NCI-H510A treated with DMSO at 0.1 percent for 48 hours (cell line): ENCODE measurements at regions not wholly inside any gene's neighbourhood (a gene's known extent, or its start where the extent isn't known, plus 50 kb on each side); places are given as distances from the start of the nearest gene placed in this dataset.
A peak's percentile ranks its signal among the peaks of the same experiment; 100 is the strongest.

Source experiments
- DNase-seq: peaks from one replicate; lab custom pipeline; 2025; lab: John Stamatoyannopoulos, UW

DNA sequence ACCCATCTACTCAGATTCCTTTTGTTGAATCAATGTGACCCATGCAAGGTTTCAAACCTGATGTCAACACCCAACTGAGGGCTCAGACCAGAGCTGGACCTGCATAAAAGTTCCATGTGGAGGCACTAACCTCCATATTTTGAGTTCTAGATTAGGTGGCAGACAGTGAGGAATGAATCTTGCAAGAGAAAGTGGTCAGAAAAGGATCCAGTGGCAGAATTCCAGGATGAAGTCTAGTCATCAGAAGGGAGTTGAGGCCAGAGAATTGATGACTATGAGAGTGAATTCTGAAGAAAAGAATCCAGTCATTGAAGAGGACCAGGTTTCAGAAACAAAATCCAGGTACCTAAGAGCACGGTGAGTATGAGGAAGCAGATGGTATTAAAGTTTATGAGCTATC is 205.1 kb upstream of the RGMB start:
- no peak for DNase-seq

DNA sequence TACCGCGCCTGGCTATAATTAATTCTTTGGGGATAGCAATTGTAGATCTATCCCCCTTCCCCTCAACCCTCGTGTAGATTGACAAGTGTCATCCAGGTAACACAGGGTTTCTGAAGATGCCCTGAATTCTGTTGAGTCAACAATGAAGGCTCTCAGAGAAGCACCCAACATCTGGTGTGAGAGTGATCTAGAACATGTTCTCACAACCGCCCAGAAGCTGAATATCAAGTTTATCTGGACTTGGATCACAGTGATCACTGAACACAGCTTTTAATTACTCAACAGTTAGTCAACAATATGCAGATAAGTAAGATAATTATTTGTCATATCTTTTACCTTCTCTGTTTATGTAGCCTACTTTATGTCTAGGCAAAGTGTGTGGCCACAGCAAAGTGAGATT is 204.2 kb upstream of the RGMB start:
- no peak for DNase-seq

DNA sequence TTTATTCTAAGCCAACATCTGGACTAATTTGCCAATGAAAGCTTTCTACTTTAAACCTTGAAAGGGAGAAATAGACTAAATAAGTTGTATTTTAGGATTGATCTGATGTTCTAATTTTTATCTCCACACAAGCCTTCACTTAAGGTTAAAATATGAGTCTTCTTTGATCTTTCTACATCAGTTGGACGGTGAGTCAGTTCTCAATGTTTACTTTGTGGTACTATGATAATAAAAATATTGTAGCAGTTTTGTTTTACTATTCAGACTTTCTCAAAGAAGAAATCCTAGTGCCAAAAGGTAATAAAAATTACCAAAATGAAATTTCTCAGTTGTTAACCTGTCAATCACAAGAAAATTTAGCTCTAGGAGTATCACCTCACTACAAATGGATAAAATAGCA is 203.5 kb upstream of the RGMB start:
- no peak for DNase-seq

DNA sequence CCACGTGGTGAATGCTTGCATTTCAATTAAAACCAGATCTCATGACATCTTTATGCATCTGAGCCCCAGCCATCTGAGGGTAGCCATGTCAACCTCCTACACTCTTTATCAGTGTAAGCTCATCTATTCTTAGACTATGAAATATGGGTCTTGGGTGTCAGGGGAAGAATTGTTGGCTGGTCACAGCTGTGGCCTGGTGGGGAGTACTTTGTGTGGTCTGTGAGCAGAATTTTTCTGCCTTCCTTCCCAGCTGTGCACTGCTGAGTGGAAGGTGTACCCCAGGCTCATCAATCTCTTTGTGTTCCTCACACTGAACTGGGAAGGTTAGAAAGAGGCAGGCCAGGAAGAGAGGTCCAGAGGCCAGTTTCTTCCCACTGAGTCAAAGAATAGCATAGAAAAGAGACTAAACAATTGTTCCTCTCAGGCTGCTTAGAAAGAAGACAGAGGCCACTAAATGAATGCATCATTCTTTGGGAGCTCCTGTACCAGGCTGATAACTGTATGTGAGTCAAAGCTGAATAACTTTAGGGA is 202.7 kb upstream of the RGMB start:
- no peak for DNase-seq

DNA sequence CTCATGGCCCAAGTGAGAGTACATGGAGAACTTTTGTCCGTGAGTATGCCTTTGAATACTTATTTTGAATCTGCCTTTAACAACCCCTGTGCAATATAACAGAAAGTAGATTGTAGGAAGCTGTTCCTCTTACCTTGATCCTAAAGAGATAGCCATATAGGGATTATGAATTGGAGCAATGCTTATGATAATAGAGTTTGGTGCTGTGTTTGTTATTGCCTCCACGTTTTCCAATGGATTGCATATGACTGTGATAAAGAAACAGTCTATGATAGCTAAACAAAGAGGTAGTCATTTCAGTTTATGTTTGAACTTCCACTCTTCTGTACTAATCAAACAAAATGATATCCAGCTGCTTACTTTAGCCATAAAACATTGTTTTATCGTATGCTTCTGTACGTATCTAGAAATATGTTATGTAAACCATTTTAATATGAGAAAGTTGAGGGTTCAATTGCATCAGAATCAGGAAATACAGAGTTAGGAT is 199.6 kb upstream of the RGMB start:
- peak; percentile 16 for DNase-seq

DNA sequence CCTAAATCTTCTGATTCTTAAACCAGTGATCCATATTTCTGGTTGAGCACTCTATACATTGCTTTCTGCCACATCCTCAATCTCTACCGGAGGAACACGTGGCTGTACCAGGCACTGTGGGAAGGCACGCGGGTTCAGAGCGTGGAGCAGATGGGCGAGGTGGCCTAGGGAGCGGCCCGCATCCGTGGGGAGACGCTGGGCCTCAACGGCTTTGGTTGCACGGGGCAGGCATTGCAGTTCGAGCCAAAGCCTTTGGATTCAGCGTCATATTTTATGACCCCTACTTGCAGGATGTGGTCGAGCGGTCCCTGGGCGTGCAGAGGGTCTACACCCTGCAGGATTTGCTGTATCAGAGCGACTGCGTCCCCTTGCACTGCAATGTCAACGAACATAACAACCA is 197.2 kb upstream of the RGMB start:
- no peak for DNase-seq

DNA sequence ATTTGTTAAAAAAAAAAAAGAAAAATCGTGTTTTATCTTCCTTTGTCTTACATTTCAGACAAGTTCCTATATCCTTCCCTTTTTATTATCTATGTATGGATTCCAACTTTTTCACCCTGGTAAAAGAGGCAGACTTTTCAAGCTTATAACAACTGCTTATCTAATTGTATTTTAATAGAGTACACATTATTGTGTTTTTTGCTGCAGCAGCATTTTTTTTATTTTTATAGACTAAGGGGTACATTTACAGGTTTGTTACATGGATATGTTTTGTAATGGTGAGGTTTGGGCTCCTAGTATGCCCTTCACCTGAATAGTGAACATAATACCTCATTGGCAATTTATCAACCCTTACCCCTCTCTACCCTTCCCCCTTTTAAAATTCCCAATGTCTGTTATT is 195.0 kb upstream of the RGMB start:
- DNase-seq, result no peak

DNA sequence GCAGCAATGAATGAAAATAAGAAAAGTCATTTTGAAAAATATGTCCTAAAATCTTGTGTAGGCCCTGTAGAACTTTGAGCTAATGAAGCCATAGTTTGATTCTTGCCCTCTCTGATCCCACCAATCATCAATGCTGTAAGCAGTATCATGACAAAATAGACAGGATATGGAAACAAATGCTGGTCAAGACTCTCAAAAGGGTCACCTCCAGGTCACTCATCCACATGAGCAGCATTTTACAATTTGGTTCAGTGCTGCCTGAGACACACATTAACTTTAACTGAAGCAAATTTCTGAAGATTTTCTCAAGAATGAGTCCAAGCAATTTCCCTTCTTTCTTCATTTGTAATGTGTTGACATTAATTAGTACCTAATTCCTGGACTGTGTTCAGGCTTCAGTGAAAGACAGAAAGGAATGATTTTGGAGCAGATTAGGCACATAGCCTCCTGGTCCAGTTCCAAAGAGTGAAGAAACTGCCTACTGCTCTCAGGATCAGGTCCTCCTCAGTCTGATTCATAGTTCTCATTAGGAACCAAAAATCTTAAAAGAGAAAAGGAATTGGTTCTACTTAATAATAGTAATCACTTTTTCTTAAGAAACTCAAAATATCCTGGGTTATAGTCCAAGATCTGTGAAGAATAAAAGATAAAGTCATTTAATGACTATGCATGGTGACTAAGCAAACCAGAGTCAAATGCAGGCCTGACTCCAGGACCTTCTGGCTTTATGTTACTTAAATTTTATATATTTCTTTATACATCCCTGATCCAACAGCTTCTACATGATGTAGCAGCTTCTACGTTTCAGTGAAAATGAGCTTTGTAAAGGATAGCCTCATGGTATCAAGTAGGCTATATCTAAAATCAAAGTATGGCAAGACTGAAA is 192.1 kb upstream of the RGMB start:
- DNase-seq, result no peak

DNA sequence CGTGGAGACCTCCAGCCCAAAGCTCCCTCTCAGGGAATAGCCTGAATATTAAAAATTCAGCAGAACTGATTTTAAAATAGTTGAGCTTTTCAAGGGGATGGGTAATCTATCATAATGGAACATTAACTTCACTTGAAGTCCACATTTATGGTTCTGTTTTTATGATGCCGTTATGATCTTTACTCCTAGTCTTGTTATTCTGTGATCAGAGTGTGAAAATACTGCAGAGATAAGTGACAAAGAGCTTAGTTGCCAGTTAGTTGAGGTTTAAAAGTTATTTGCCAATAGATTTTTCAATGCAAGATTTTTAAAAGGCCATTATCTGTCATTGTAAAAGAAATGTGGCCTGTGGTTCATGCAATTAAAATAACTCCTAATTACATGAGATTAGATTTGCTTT is 189.9 kb upstream of the RGMB start:
- no peak for DNase-seq

DNA sequence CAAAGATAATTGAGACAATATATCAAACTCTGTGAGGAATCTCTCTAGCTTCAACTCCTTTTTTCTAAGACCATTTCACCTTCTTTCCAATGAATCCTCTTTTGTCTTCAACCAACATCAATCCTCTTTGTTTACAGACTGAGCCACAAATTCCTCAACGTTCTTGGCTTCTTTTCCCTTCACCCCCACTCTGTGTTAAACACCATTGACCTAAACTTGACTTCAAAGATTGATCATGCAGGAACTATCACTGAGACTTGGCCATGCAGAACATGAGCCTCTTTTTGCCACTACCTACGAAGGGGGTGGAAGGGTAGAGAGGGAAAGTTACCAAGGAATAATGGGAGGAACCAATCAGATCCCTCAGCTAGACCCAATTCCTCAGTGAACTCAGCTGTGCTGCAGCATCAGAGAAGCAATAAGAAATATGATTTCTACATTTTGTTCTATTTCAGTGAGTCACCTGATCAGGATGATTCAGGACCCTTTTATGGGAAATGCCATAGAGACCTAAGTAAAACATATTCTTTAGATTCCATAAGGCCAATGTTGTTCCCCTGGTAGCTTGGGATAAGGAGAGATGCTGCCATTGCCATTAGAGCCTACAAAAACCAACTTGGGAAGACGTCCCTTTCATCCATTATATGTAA is 187.7 kb upstream of the RGMB start:
- DNase-seq, result no peak

DNA sequence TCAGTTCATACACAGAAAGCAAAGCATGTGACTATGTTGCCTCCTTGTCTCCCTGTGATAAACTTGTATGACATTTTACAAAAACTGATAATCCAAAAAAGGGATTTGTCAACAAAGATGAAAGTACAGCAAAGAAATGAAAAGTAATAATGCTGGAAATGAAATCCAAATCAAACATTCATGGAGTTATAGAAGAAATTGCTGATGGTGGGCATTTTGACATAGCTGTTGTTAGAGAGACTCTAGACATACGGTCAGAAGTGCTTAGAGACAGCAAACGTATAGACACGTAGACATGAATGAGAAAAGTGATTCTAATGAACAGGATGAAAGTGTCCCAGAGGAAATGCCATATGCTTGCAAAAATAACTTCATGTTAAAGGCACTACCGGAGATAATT is 186.9 kb upstream of the RGMB start:
- DNase-seq, result no peak

DNA sequence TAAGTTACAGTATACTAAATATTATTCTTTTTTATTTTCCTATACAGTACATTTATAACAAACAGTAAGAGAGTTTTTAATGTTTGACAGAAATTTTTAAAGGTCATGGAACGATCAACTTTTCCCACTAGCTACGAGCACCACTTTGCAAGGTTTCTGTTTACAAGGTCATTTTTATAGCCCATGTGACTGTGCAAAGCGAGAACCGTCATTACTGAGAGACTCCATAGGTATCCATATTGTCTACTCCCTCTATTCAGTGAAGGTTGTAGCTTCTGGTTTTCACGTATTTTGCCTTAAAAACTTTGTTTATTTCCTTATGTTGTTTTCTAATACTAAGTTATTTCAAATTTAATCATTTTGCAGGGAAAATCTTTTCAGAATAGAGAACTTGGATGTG is 186.3 kb upstream of the RGMB start:
- no peak for DNase-seq

DNA sequence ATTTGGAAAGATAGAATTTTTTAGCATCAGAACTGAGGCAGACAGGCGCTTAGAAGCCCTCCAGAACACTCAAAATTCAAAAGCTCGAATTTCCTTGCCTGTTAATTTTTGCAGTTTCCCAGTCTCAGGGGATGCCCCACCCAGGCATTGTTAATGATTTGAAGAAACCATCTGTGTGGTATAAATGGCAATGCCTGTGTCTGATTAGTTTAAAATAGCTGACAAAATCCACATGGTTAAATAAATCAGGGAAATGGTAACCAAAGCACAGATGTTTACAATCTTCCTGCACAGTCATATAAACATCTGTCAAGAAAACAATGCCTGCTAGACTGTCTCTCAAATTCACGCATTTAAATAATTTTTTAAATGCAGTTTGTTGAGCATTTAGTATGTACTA is 185.2 kb upstream of the RGMB start:
- no peak for DNase-seq

DNA sequence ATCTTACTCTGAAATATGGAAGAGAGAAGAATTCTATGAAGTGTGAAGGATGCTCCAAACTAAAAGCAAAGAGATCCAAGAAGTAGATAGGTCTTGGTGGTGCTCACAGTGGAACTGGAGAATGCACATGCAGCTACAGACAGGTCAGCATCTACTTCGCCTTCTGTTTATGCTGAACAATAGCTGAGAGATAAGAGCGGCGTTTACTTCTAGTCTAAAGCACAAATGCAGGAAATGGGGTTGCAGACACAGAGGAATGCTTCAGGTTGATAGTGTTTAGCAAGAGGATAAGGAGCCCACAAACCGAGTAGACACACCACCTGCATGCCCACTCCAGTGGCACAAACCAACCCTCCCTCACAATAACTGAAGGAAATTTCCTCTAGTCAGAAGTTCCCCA is 180.0 kb upstream of the RGMB start:
- no peak for DNase-seq

DNA sequence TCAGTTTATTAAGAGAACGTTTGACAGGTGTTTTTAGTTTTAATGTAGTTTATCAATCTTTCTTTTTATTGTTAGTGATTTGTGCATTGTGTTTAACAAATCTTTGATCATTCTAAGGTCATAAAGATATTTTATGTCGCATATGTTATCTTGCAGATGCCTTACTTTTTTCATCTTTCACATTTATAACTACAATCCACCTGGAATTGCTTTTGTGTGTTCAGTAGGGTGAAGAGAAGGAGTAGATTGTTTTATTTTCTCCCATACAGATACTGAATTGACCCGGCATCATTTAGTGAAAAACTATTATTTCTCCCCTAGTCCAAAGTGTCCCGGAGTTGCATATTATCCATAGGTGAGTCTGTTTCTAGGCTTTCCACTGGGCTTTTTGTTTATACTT is 179.4 kb upstream of the RGMB start:
- no peak for DNase-seq

DNA sequence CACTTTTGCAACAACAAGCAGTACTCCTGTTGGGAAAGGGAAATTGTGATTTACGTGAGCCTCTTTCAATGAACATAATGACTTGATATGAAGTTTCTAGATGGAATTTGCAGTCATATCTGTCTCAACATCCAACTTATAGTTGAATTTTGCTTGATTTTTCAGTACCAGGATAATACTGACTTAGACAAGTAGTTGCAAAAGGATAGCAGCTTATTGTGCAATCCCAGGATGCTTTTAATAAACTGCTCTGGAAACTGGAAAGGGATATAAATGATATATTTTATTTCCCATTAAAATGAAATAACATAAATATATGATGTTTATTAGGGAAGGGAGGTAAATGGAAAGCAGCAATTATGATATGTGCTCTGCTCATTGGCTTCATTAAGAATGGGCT is 174.4 kb upstream of the RGMB start:
- no peak for DNase-seq

DNA sequence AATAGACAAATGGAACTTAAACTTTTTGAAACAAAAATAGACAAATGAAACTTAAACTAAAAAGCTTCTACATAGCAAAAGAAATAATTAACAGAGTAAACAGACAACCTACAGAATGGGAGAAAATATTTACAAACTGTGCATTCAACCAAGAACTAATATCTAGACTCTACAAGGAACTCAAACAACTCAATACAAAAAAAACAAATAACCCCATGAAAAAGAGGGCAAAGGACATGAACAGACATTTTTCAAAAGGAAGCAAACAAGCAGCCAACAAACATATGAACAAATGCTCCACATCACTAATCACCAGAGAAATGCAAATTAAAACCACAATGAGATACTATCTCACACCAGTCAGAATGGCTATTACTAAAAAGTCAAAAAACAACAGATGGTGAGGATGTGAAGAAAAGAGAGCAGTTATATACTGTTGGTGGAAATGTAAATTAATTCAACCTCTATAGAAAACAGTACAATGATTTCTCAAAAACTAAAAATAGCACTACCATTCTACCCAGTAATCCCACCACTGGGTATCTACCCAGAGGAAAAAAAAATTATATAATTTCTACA is 170.8 kb upstream of the RGMB start:
- DNase-seq, result no peak

DNA sequence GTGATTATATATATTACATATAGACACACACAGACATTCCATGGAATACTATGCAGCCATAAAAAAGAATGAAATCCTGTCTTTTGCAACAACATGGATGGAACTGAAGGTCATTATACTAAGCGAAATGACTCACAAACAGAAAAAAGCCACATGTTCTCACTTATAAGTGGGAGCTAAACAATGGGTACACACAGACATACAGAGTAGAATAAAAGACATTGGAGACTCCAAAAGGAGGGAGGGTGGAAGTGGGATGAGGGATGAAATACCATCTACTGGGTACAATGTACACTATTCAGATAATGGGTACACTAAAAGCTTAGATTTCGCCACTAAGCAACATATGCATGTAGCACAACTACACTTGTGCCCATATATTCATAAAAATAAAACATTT is 170.0 kb upstream of the RGMB start:
- no peak for DNase-seq

DNA sequence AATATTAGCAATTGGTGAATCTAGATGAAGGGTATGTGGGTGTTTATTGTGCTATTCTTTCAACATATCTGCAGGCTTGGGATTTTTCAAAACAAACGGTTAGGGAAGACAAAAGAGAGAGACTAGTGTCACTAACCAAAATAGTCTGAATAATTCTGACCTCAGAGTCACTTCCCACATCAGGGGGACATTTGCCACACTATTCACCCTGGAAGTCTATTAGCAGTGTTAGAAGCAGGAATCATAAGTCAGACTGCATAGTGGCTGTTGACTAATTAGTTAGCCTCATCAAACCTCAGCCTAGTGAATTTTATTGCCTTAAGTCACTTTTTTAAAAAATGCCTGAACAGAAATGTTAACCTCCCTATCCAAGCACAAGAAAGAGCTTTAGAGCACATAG is 169.2 kb upstream of the RGMB start:
- no peak for DNase-seq

DNA sequence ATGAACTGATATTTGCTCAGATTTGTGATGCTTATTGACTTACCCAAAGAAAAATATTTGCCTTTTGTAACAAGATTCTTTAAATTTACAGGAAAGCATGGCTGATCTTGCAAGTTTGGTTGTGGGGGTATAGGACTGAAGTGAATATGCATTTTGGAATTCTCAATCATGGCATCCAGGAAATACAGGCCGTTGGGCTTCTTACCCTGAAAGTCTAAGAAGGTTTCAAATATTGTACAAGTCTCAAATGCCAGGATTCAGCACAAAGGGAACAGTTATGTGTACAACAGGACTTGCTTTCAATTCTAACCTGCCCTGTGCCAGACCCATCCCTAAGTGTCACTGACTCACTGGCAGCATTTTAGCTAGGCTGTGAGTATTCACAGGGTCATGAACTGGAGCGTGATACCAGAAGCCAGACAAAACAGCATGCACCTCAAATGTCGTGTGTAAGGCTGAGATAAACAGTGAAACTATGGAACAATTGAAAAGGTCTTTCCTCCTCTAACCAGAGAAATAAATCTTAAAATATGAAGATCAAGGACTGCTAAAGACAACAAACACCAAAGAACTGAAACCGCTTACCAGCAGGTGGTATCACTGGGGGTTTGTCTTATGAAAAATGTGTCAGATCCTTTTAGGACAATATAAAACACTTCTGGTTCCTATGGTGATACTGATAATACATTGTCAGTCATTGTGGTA is 168.6 kb upstream of the RGMB start:
- no peak for DNase-seq

DNA sequence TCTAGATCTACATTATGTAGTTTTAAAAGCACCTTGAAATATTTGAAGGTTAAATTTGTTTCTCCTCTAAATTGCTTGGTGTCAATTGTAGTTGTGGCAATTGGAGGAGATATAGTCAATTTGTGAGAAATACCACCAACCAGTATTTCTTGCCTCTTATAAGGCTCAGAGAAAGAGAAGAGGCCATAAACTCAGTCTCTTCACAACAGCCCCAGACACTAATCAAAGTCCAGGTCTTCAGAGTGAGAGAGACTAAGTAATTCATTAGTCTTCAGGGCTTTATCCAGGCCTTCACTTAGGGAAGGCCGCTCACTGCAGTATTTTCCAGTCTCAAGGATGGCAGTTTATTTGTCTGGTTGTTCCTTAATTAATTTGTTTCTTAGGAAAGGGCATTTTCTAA is 168.0 kb upstream of the RGMB start:
- no peak for DNase-seq

DNA sequence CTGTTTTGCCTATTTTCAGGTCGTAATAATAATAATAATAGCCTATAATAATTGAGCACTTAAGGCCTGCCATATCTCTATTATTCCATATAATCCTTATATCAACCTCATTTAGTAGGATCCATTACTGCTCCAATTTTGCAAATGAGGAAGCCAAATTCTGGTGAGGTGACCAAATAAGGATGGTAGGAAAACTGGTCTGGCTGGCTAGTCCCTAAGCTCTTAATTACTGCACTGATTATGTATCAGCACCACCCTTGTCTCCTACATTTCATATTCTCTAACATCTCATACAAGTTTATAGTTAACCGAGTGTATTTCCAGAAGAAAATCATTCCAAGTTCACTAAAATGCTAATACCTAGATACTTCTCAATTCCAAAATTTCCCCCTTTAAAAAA is 166.5 kb upstream of the RGMB start:
- no peak for DNase-seq
